IPS DF 6.9 (cell line): ENCODE measurements at regions not wholly inside any gene's neighbourhood (a gene's known extent, or its start where the extent isn't known, plus 50 kb on each side); places are given as distances from the start of the nearest gene placed in this dataset.

Experiments
- DNase-seq: peaks from one replicate; pipeline ENCODE4 v3.0.0-alpha.2; 2013; ENCODE audit warnings: low read depth, low spot score
- H3K27ac ChIP-seq: one replicate; pipeline ENCODE4 v1.5.1; 2013; ENCODE audit warnings: low read length, control low read depth
- H3K27me3 ChIP-seq: 2 replicates; pipeline ENCODE4 v1.6.1; 2013; ENCODE audit warnings: mild to moderate bottlenecking, low read length; ENCODE audit not compliant: control insufficient read depth, insufficient read depth
- H3K36me3 ChIP-seq: 2 replicates; pipeline ENCODE4 v1.6.1; 2013; ENCODE audit warnings: low read length; ENCODE audit not compliant: control insufficient read depth, insufficient read depth
- H3K4me1 ChIP-seq: 2 replicates; pipeline ENCODE4 v1.6.1; 2013; ENCODE audit warnings: low read length; ENCODE audit not compliant: control insufficient read depth, insufficient read depth
- H3K4me3 ChIP-seq: 2 replicates; pipeline ENCODE4 v1.5.1; 2013; ENCODE audit warnings: mild to moderate bottlenecking, low read length
- H3K9me3 ChIP-seq: 2 replicates; pipeline ENCODE4 v1.6.1; 2013; ENCODE audit warnings: low read length, inconsistent platforms; ENCODE audit not compliant: control insufficient read depth, insufficient read depth
- WGBS: extraction: QIAGEN DNeasy Blood & Tissue Kit; methylation state at CpG from one replicate; pipeline ENCODE4 v1.1.7; 2013; ENCODE audit warnings: mixed read lengths, missing lambda C conversion rate; ENCODE audit not compliant: insufficient read length, insufficient coverage; 5-methylcytosine and 5-hydroxymethylcytosine counted together

DNA sequence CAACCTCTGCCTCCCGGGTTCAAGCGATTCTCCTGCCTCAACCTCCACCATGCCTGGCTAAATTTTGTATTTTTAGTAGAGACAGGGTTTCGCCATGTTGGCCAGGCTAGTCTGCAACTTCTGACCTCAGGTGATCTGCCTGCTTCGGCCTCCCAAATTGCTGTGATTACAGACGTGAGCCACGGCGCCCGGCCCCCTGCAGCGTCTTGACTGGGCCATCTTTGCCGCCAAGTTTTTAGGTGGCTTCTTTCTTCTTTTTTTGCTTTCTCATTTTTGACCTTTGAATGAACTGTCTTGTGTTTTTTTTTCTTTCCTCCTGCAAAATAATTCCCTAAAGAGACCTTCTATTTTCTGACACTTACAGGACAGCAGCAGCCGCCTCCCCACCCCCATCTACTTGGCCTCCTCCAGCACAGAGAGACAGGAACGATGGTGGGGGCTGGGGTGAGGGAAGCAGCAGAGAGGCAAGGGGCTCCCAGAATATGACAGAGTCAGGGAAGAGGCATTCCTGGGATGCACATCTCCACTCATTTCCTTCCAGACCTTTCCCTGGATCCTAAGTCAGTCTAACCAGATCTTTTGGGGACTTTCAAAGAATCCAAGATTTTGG, 92.6 kb upstream of the ALX4 start:
- no peak for DNase-seq
- Histone ChIP-seq H3K4me1 (no peaks in the 10 kb centered on the region), H3K36me3 (no peaks in the 10 kb centered on the region), H3K27ac (no peak overlapping the region), H3K27me3 (no peaks in the 10 kb centered on the region), H3K9me3 (no peaks in the 10 kb centered on the region), H3K4me3 (no peak overlapping the region)
- WGBS, result no CpG with 5 or more reads among the region's 12 CpGs

GRCh38 chr11:44403176-44403575, 93.2 kb upstream of the ALX4 start:
- Histone ChIP-seq H3K36me3 (no peaks in the 10 kb centered on the region), H3K4me1 (no peaks in the 10 kb centered on the region), H3K27ac (no peak overlapping the region), H3K9me3 (no peaks in the 10 kb centered on the region), H3K27me3 (no peaks in the 10 kb centered on the region), H3K4me3 (no peak overlapping the region)
- no CpG with 5 or more reads among the region's 4 CpGs for WGBS
- DNase-seq, result no peak

DNA sequence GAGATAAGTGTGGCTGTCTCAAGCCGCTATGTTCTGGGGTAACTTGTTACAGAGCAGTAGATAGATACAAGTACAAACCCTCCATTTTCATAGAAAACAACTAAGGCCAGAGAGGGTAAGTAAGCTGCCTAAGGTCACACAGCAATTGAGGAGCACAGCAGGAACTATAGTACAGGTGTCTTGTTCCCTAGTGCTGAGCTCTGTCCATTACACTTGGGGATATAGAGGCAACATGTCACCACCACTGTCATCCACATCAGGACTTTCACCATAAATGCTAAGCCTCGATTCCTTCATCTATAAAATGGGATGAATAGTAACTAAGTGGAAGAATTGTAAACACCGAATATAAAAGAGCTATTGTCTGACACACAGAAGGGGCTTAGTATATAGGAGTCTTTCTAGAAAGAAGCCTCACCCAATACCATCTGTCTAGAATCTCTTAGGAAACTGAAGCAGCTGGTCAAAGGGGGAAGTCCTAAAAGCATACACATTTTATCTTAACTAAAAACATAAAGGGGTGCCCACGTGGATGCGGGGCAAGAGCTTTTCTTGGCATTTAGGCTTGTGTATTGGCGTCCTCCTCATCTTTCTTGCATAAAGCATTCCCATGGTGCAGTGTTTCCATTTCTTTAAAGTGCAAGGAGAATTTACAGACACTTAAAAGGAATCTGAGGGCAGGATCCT, 93.8 kb upstream of the ALX4 start:
- Histone ChIP-seq H3K27me3 (no peaks in the 10 kb centered on the region), H3K27ac (no peak overlapping the region), H3K9me3 (no peaks in the 10 kb centered on the region), H3K4me1 (no peaks in the 10 kb centered on the region), H3K36me3 (no peaks in the 10 kb centered on the region), H3K4me3 (no peak overlapping the region)
- DNase-seq, result no peak
- no CpG with 5 or more reads among the region's 6 CpGs for WGBS

GRCh38 chr11:44404301-44404700, 94.4 kb upstream of the ALX4 start:
- DNase-seq, result no peak
- no peaks in the 10 kb centered on the region for H3K9me3 ChIP-seq
- H3K36me3 ChIP-seq, result no peaks in the 10 kb centered on the region
- no CpG with 5 or more reads among the region's 6 CpGs for WGBS
- no peaks in the 10 kb centered on the region for H3K4me1 ChIP-seq
- no peaks in the 10 kb centered on the region for H3K27me3 ChIP-seq
- H3K27ac ChIP-seq, result no peak overlapping the region
- H3K4me3 ChIP-seq, result no peak overlapping the region

DNA sequence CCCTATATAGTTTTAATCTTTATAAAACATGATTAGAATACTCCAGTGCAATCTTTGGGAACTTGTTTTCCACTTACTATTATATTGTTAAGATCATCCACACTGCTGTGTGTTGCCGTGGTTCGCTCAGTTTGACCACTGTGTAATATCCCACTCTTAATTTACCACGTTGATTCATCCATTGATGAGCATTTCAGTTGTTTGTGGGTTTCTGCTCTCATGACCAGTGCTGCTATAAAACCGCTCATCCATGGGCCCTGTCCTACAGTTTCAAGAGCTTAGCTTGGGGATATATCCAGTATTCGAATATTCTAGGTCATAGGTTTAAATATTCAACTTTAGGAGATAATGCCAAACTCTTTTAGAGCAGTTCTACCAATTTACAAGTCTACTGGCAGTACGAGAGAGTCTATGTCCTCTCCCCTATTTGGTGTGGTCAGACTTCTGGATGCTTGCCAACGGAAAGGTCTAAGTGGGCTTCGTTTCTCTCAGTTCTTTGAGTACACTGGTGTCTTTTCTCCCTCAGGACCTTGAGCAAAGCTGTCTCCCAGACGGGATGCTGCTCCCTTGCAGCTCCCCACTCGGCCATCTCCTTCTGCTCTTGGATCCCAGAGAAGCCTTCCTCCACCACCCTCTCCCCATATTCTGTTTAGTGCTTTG, 94.9 kb upstream of the ALX4 start:
- H3K36me3 ChIP-seq, result no peaks in the 10 kb centered on the region
- H3K27me3 ChIP-seq, result no peaks in the 10 kb centered on the region
- no CpG with 5 or more reads among the region's 10 CpGs for WGBS
- DNase-seq, result no peak
- no peaks in the 10 kb centered on the region for H3K4me1 ChIP-seq
- no peak overlapping the region for H3K4me3 ChIP-seq
- no peaks in the 10 kb centered on the region for H3K9me3 ChIP-seq
- H3K27ac ChIP-seq, result no peak overlapping the region

DNA sequence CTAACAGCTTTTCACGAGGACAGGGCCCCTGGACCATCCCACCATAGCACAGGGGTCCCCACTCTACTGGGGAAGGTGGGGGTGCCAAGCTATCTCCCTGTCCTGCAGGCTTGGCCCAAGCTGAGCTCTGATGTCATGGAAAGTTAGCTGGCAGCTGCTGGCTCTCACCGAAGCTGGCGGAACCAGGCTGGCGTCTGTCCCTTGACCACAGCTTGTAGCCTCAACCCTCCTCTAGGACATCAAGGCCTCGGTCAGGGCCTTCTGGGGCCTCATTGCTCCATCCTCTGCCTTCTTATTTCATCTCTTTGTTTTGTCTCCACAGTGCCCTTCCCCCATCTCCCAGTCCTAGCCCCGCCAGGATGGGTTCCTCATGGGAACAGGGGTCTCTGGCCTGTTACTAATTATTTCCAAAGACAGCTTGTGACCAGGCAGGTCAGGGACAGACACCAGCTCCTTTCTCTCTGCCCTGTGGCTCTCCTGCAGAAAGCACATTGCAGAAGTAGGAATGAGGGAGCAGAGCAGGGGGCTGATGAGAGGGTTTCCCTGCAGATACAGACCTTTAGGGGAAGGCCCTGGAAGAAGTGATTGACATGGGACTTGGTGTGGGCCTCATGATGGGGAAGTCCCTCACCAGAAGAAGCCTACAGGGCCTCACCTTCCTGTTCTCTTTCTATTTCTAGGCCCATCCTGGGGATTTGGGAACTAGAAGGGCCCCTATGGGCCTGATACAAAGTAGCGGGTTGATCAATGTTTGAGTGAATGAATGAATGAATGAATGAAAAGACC, 97.5 kb upstream of the ALX4 start:
- H3K27ac ChIP-seq, result no peak overlapping the region
- no peaks in the 10 kb centered on the region for H3K36me3 ChIP-seq
- no peak overlapping the region for H3K4me3 ChIP-seq
- no peaks in the 10 kb centered on the region for H3K27me3 ChIP-seq
- DNase-seq, result no peak
- no peaks in the 10 kb centered on the region for H3K4me1 ChIP-seq
- H3K9me3 ChIP-seq, result no peaks in the 10 kb centered on the region
- WGBS, result no CpG with 5 or more reads among the region's 7 CpGs

DNA sequence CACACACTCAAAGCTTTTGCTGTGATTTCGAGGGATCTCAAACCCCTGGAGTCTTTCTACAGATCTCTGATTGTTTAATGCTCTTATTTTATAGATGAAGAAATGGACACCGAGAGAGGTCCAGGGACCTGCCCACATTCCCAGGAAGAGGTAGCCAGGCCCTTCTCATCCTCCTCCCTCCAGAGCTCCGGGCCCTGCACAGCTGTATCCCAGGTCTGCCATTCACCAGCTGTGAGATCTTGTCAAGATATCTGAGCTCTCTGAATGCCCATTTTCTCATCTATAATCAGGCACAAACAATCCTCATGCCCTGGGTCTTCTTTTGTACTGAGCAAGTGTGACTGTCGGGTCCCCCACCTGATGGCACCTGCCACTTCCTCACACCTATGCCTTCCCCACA, 98.2 kb upstream of the ALX4 start:
- WGBS, result no CpG with 5 or more reads among the region's 4 CpGs
- no peak for DNase-seq

GRCh38 chr11:44408711-44409470, 99.0 kb upstream of the ALX4 start:
- no peak for DNase-seq

More for the DNA sequence above, 98.2 kb upstream of the ALX4 start:
- no peaks in the 10 kb centered on the region for H3K9me3 ChIP-seq
- no peak overlapping the region for H3K27ac ChIP-seq
- H3K4me3 ChIP-seq, result no peak overlapping the region
- no peaks in the 10 kb centered on the region for H3K27me3 ChIP-seq
- H3K4me1 ChIP-seq, result no peaks in the 10 kb centered on the region
- H3K36me3 ChIP-seq, result no peaks in the 10 kb centered on the region

DNA sequence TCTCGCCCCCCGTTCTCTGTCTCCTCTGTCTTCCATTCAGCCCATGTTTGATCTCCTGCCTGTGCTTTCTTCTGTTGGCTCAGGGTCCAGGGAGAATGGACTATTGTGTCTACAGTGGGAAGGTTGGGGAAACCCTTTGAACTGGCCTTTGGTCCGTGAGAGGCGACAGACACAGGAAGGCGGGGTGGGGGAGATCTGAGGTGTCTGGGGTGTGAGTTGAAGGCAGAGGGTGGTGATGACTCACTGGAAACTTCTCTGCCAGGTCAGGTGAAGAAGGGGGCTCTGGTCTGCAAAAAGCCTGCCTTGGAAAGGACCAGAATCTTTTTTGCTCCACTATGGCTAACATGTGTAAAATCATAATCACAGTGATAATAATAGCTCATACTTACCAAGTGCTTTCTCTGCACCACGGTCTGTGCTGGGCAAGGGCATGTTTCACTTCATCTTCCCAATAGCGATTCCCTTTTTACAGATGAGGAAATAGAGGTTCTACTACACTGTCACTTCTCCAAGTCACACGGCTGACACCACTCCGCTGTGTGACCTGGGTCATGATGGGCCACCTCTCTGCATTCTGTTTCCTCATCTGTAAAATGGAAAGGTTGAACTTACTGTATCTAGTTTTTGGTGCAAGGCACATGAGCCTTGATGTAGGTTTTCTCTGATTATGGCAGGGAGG, 99.8 kb upstream of the ALX4 start:
- no peak for DNase-seq
- no peaks in the 10 kb centered on the region for H3K9me3 ChIP-seq
- H3K27me3 ChIP-seq, result no peaks in the 10 kb centered on the region
- no peak overlapping the region for H3K27ac ChIP-seq
- WGBS, result no CpG with 5 or more reads among the region's 9 CpGs
- no peaks in the 10 kb centered on the region for H3K36me3 ChIP-seq
- H3K4me1 ChIP-seq, result no peaks in the 10 kb centered on the region
- no peak overlapping the region for H3K4me3 ChIP-seq

More at GRCh38 chr11:44408711-44409470, 99.0 kb upstream of the ALX4 start:
- Histone ChIP-seq H3K36me3 (no peaks in the 10 kb centered on the region), H3K27me3 (no peaks in the 10 kb centered on the region), H3K4me3 (no peak overlapping the region), H3K9me3 (no peaks in the 10 kb centered on the region), H3K27ac (no peak overlapping the region), H3K4me1 (no peaks in the 10 kb centered on the region)
- WGBS, result no CpG with 5 or more reads among the region's 6 CpGs
